Breast epithelium (tissue), 4 donors: ENCODE measurements at regions not wholly inside any gene's neighbourhood (a gene's known extent, or its start where the extent isn't known, plus 50 kb on each side); places are given as distances from the start of the nearest gene placed in this dataset.
"Not testable (repeated sequence)": the region's sequence is repeated elsewhere in the genome, so short reads cannot be mapped to it uniquely, and the experiment has no call there.

ENCODE experiments used
- DNase-seq, 2 donors: peaks; one replicate each; pipeline ENCODE4 v3.0.0-alpha.2; 2019; ENCODE audit warnings: low spot score in 2 of 2
- H3K27ac ChIP-seq, 2 donors: fragments of 200-600 bp; sonication (generic) in 1 of 2; one replicate each; pipeline ENCODE4 v1.5.1; 2016 to 2019; ENCODE audit warnings: mild to moderate bottlenecking in 1 of 2
- H3K27me3 ChIP-seq, 2 donors: fragments of 200-600 bp; sonication (generic) in 1 of 2; one replicate each; pipeline versions ENCODE4 v1.5.1 to v1.6.0; 2017 to 2019; ENCODE audit warnings: control low read depth in 1 of 2, mild to moderate bottlenecking in 1 of 2
- H3K36me3 ChIP-seq: fragments of 200-600 bp; one replicate; pipeline ENCODE4 v1.5.1; 2019
- H3K4me1 ChIP-seq, 2 donors: fragments of 200-600 bp; sonication (generic); one replicate each; pipeline ENCODE4 v1.5.1; 2016 to 2019; ENCODE audit warnings: control low read depth in 1 of 2
- H3K4me3 ChIP-seq, 3 donors: fragments of 200-600 bp; sonication (generic); 1 replicate in 2 of 3; 2 replicates in 1 of 3; pipeline ENCODE4 v1.5.1; 2016 to 2019; ENCODE audit warnings: mild to moderate bottlenecking in 3 of 3, moderate library complexity in 2 of 3
- H3K9me3 ChIP-seq, 2 donors: fragments of 200-600 bp; sonication (generic) in 1 of 2; one replicate each; pipeline ENCODE4 v1.5.1; 2016 to 2019; ENCODE audit warnings: control low read depth in 1 of 2
- CTCF ChIP-seq, 3 donors: fragments of 450-650 bp; IDR thresholded peaks; one replicate each; pipeline ENCODE4 v1.5.1; 2016 to 2017; ENCODE audit warnings: antibody characterized with exemption in 3 of 3, mild to moderate bottlenecking in 3 of 3, moderate library complexity in 3 of 3
- POLR2A ChIP-seq: fragments of 450-650 bp; IDR thresholded peaks from one replicate; pipeline ENCODE4 v1.6.1; 2016; ENCODE audit warnings: antibody characterized with exemption, mild to moderate bottlenecking, moderate library complexity
- POLR2AphosphoS5 ChIP-seq, 3 donors: sonication (generic); formaldehyde crosslinking; IDR thresholded peaks; one replicate each; pipeline ENCODE4 v1.6.1; 2017; ENCODE audit warnings: antibody characterized with exemption in 3 of 3
- intact Hi-C: fragments of 100-400 bp; cut with DNase I; formaldehyde crosslinking; loops from one replicate; pipeline ENCODE4 v1.15.1; 2023; ENCODE audit warnings: low total_unique reads

DNA sequence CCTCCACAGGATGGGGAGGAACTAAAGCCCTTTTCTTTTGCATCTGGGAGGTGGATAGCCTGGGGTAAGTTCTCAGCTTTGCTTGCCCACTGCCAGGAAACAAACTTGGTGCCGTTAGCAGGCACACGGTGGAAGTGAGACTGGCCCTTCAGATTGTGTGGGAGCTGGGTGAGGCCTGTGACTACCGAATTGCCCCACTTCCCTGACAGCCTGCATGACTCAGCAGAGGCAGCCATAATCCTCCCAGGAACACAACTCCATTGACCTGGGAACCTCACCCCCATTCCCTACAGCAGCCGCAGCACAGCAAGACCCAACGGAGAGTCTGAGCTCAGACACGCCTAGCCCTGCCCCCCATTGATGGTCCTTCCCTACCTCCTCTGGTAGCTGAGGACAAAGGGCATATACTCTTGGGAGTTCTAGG, 282.6 kb downstream of the KLF13 start:
- DNase-seq: no peak
- Histone ChIP-seq H3K27me3 (no peaks in the 10 kb centered on the region), H3K4me1 (no peaks in the 10 kb centered on the region), H3K4me3 (no peak overlapping the region), H3K27ac (no peak overlapping the region), H3K9me3 (peaks cover 0 to 14% of the 10 kb centered on the region in 2 donors), H3K36me3 (no peaks in the 10 kb centered on the region)
- no peak for TF ChIP-seq POLR2A
- no peak for TF ChIP-seq POLR2AphosphoS5 (IDR thresholded peaks at IDR 0.05)
- TF ChIP-seq CTCF (IDR thresholded peaks at IDR 0.05): no peak
- intact Hi-C loops: no loop called here

DNA sequence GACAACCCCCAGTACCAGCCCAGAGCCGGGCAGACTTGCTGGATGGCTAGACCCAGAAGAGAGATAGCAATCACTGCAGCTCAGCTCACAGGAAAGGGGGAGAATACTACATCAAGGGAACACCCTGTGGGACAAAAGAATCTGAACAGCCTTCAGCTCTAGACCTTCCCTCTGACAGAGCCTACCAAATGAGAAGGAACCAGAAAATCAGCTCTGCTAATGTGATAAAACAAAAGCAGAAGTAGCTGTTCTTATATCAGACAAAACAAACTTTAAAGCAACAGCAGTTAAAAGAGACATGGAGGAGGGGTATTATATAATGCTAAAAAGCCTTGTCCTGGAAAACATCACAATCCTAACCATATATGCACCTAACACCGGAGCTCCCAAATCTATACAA, 283.3 kb downstream of the KLF13 start:
- intact Hi-C loops: no loop called here
- no peak overlapping the region for H3K4me3 ChIP-seq
- no peaks in the 10 kb centered on the region for H3K4me1 ChIP-seq
- peaks cover 0 to 14% of the 10 kb centered on the region in 2 donors for H3K9me3 ChIP-seq
- DNase-seq: no peak
- no peaks in the 10 kb centered on the region for H3K27me3 ChIP-seq
- H3K27ac ChIP-seq: no peak overlapping the region
- H3K36me3 ChIP-seq: no peaks in the 10 kb centered on the region
- TF ChIP-seq POLR2A: no peak
- TF ChIP-seq CTCF (IDR thresholded peaks at IDR 0.05): no peak
- TF ChIP-seq POLR2AphosphoS5 (IDR thresholded peaks at IDR 0.05): no peak

DNA sequence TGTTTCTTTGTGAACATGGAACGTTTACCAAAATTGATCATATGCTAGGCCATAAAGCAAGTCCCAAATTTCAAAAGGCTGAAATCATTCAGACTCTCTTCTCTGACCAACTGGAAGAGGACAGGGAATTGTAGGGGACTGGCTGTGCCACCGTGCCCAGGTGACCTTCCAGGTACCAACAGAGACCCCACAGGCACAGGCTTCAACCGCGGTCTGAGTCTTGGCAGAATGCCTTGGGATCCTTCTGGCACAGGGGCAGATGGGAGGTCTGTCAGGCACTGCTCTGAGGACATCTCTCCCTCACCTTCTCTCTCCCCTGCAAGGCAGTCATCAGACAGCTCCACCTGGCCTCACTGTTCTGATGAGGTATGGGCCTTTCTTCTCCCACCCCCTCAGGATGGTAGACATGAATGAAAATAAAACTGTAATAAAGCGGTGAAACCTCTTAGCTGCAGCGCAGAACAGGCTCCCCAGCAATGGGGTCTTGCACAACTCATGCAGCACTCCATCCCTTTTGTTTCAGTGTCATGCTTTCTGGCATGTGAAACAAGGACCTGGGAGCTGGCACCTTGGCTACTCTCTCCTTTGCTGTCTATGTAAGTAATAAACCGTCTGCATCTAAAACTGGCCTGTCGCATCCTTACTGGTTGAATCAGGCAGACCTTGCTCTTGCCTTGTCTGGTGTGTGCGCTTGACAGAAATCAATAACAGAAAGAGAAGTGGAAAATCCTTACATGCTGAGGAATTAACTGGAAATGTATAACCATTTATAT, 289.2 kb downstream of the KLF13 start:
- TF ChIP-seq POLR2A (no peak), CTCF (IDR thresholded peaks at IDR 0.05) (no peak), POLR2AphosphoS5 (IDR thresholded peaks at IDR 0.05) (no peak)
- intact Hi-C loops: no loop called here
- Histone ChIP-seq H3K9me3 (peaks cover 0 to 14% of the 10 kb centered on the region in 2 donors), H3K4me3 (no peak overlapping the region), H3K4me1 (no peaks in the 10 kb centered on the region), H3K36me3 (no peaks in the 10 kb centered on the region), H3K27ac (no peak overlapping the region), H3K27me3 (no peaks in the 10 kb centered on the region)
- DNase-seq: no peak

DNA sequence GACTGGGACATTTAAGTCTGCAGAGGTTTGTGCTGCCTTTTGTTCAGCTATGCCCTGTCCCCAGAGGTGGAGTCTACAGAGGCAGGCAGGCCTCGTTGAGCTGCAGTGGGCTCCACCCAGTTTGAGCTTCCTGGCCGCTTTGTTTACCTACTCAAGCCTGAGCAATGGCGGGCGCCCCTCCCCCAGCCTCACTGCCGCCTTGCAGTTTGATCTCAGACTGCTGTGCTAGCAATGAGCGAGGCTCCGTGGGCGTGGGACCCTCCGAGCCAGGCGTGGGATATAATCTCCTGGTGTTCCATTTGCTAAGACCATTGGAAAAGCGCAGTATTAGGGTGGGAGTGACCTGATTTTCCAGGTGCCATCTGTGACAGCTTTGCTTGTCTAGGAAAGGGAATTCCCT, 296.7 kb downstream of the KLF13 start:
- H3K36me3 ChIP-seq, intact Hi-C loops, H3K4me3 ChIP-seq, H3K27me3 ChIP-seq, H3K4me1 ChIP-seq, DNase-seq, H3K27ac ChIP-seq, H3K9me3 ChIP-seq: not testable (repeated sequence)

DNA sequence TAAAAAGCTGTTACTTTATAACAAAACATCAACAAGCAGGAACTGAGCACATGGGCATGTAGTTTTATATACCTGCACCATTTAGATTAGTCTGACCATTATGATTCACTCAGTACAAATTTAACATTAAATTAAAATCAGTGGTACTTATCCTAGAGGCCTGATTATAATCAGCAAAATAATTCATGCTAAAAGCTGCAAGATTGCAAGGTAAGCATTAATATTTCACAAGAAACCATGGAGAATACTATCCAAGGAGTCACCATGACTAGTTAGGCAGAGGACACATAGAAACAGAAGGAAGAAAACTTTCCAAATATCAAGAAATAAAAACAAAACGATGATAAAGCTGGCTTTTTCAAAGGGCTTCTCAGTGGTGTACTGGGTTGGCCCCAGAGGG, 297.5 kb downstream of the KLF13 start:
- intact Hi-C loops, H3K9me3 ChIP-seq, DNase-seq, H3K27me3 ChIP-seq, H3K4me1 ChIP-seq, H3K36me3 ChIP-seq, H3K4me3 ChIP-seq, H3K27ac ChIP-seq: not testable (repeated sequence)

- DNase-seq, H3K4me1 ChIP-seq, intact Hi-C loops, H3K9me3 ChIP-seq, H3K27ac ChIP-seq, H3K36me3 ChIP-seq, H3K27me3 ChIP-seq, H3K4me3 ChIP-seq: not testable (repeated sequence)
These were observed 309.1 kb downstream of the KLF13 start for GRCh38 chr15:31635715-31636114.

- H3K36me3 ChIP-seq, H3K27ac ChIP-seq, H3K4me1 ChIP-seq, intact Hi-C loops, DNase-seq, H3K27me3 ChIP-seq, H3K9me3 ChIP-seq, H3K4me3 ChIP-seq: not testable (repeated sequence)
These were observed 310.3 kb downstream of the KLF13 start for GRCh38 chr15:31636911-31637310.

DNA sequence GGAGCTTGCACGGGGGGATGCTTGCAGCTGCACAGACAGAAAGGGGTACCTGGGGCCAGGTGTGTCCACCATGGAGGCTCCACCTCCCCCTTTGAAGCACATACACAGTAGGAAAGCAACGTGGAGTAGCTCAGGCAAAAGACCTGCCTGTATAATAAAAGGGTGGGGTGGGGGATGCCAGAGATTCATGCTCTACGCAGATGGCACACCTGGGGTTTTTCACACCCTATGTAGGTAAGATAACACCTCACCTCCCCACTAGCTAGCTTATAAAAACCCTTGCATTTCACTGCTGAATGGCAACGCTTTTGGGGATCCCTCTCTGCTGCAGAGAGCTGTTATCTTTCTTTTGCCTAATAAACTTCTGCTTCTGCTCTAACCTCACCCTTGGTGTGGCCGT, 317.3 kb downstream of the KLF13 start:
- H3K36me3 ChIP-seq: not testable (repeated sequence)

GRCh38 chr15:31644761-31645160, 318.1 kb downstream of the KLF13 start:
- intact Hi-C loops, H3K9me3 ChIP-seq, H3K36me3 ChIP-seq, DNase-seq, H3K4me1 ChIP-seq, H3K27ac ChIP-seq, H3K4me3 ChIP-seq, H3K27me3 ChIP-seq: not testable (repeated sequence)

More for the DNA sequence above, 317.3 kb downstream of the KLF13 start:
- DNase-seq, H3K9me3 ChIP-seq, H3K4me1 ChIP-seq, H3K27ac ChIP-seq, intact Hi-C loops, H3K27me3 ChIP-seq, H3K4me3 ChIP-seq: not testable (repeated sequence)

- H3K4me3 ChIP-seq, H3K4me1 ChIP-seq, intact Hi-C loops, H3K9me3 ChIP-seq, H3K27ac ChIP-seq, H3K36me3 ChIP-seq, DNase-seq, H3K27me3 ChIP-seq: not testable (repeated sequence)
These were observed 320.7 kb downstream of the KLF13 start for GRCh38 chr15:31647337-31647826.
